Stomach (tissue), 8 donors: ENCODE measurements at regions not wholly inside any gene's neighbourhood (a gene's known extent, or its start where the extent isn't known, plus 50 kb on each side); places are given as distances from the start of the nearest gene placed in this dataset.

ENCODE experiments used
- DNase-seq, 2 donors: peaks; one replicate each; pipeline versions ENCODE4 v3.0.0 to v3.0.0-alpha.2; 2013 to 2019
- H3K27ac ChIP-seq, 5 donors: fragments of 200-600 bp in 4 of 5; sonication (generic) in 4 of 5; one replicate each; pipeline ENCODE4 v1.5.1; 2013 to 2019; ENCODE audit warnings: mild to moderate bottlenecking in 1 of 5, moderate library complexity in 1 of 5
- H3K27me3 ChIP-seq, 3 donors: fragments of 200-600 bp; sonication (generic); one replicate each; pipeline ENCODE4 v1.5.1; 2017 to 2019; ENCODE audit warnings: mixed run types in 1 of 3
- H3K36me3 ChIP-seq, 4 donors: fragments of 200-600 bp; sonication (generic); 1 replicate in 3 of 4; 2 replicates in 1 of 4; pipeline ENCODE4 v1.5.1; 2016 to 2019
- H3K4me1 ChIP-seq, 4 donors: fragments of 200-600 bp; sonication (generic); one replicate each; pipeline ENCODE4 v1.5.1; 2016 to 2019
- H3K4me3 ChIP-seq, 4 donors: fragments of 200-600 bp; sonication (generic) in 3 of 4; one replicate each; pipeline ENCODE4 v1.5.1; 2016 to 2019; ENCODE audit warnings: mild to moderate bottlenecking in 1 of 4
- H3K9me3 ChIP-seq, 4 donors: fragments of 200-600 bp; sonication (generic); one replicate each; pipeline ENCODE4 v1.5.1; 2016 to 2019
- EP300 ChIP-seq: sonication (generic); formaldehyde crosslinking; IDR thresholded peaks from one replicate; pipeline ENCODE4 v1.6.1; 2017; ENCODE audit warnings: antibody characterized with exemption
- POLR2A ChIP-seq, 4 donors: fragments of 450-650 bp; IDR thresholded peaks; one replicate each; pipeline ENCODE4 v1.6.1; 2016; ENCODE audit warnings: antibody characterized with exemption in 4 of 4, control low read depth in 2 of 4, mild to moderate bottlenecking in 1 of 4, moderate library complexity in 1 of 4
- POLR2AphosphoS5 ChIP-seq, 3 donors: sonication (generic); formaldehyde crosslinking; IDR thresholded peaks; one replicate each; pipeline ENCODE4 v1.6.1; 2016; ENCODE audit warnings: antibody characterized with exemption in 3 of 3
- WGBS, 5 donors: extraction: QIAGEN DNeasy Blood & Tissue Kit in 3 of 5; methylation state at CpG; one replicate each; pipeline versions ENCODE4 v1.1.5 to v1.1.7; 2013 to 2018; 5-methylcytosine and 5-hydroxymethylcytosine counted together
- intact Hi-C: fragments of 100-400 bp; cut with DNase I; formaldehyde crosslinking; loops from one replicate; pipeline ENCODE4 v1.15.1; 2023; ENCODE audit warnings: low total_unique reads
- TF ChIP-seq, protein P1 (sequence below), 7 experiments: fragments of 450-650 bp in 4 of 7; fragments of 200-600 bp in 3 of 7; sonication (generic) in 3 of 7; IDR thresholded peaks; one replicate each; pipeline ENCODE4 v1.5.1; 2016 to 2019; ENCODE audit warnings: antibody characterized with exemption in 7 of 7, control low read depth in 2 of 7, mild to moderate bottlenecking in 1 of 7
- donor health status: healthy with polysubstance abuse.
- donor health status: Bipolar disorder and iron deficiency.
- donor health status: healthy.

DNA sequence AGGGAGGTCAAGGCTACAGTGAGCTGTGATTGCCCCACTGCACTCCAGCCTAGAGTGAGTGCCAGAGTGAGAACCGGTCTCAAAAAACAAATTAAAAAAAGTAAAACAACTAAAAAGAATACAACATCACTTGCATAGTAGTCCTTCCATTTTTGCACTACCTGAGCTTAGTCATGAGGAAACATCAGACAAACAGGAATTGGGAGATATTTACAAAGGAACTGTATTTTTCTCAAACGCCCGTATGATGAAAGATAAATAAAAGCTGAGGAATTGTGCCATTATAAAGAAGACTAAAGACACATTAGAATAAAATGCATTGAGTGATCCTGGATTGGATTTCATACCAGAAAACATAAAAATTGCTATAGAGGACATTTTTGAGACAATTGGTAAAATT lies 50.0 kb upstream of the ATP8B1 start:
- Histone ChIP-seq H3K4me3 (no peak overlapping the region), H3K27me3 (no peaks in the 10 kb centered on the region), H3K9me3 (peaks cover 0 to 4% (median 0%) of the 10 kb centered on the region in 4 donors), H3K4me1 (no peaks in the 10 kb centered on the region), H3K27ac (no peak overlapping the region), H3K36me3 (no peaks in the 10 kb centered on the region)
- WGBS, 5 donors = 40 to 56% (median 46%) methylated on average over 3 of the region's 3 CpGs
- TF ChIP-seq EP300 = no peak
- no peak for TF ChIP-seq POLR2AphosphoS5 (IDR thresholded peaks at IDR 0.05)
- TF ChIP-seq, protein P1, sequence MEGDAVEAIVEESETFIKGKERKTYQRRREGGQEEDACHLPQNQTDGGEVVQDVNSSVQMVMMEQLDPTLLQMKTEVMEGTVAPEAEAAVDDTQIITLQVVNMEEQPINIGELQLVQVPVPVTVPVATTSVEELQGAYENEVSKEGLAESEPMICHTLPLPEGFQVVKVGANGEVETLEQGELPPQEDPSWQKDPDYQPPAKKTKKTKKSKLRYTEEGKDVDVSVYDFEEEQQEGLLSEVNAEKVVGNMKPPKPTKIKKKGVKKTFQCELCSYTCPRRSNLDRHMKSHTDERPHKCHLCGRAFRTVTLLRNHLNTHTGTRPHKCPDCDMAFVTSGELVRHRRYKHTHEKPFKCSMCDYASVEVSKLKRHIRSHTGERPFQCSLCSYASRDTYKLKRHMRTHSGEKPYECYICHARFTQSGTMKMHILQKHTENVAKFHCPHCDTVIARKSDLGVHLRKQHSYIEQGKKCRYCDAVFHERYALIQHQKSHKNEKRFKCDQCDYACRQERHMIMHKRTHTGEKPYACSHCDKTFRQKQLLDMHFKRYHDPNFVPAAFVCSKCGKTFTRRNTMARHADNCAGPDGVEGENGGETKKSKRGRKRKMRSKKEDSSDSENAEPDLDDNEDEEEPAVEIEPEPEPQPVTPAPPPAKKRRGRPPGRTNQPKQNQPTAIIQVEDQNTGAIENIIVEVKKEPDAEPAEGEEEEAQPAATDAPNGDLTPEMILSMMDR (IDR thresholded peaks at IDR 0.05) = no peak
- TF ChIP-seq POLR2A (IDR thresholded peaks at IDR 0.05) = no peak
- DNase-seq = no peak
- intact Hi-C loops = no loop called here
